ENCODE measurements at regions not wholly inside any gene's neighbourhood (a gene's known extent, or its start where the extent isn't known, plus 50 kb on each side); places are given as distances from the start of the nearest gene placed in this dataset.

DNA sequence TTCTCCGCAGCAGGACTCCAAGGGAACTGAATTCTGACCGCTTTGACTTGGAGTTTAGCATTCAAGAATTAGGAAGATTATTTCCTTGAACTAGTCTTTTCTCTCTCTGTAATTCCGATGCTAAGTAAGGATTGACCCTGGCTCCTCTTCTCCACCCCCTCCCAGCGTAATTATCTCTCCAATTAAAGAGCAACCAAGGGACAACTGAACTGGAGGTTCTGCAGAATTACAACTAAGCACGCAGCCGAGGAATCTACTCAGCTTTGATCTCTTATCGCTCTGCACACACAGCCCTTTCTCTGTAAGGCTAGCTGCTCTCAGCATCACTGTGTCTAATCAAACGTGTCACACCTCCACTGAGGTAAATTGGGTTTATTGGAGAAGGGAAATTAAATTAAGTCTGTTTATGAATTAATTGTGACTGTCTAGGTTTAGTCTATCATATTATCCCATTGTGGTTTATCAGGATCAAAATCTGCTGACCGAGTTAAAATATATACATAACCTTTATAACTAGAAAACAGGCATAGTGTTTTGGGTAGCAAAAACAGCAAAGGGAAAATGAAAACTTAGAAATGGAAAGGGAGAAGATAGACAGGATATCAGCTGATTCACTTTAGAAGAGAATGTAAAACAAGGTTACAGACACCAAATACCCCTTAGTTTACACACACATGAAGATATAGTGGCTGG is 241.3 kb upstream of the LARGE1 start:
- TF ChIP-seq SPI1 (IDR thresholded peaks at IDR 0.05; ENCODE audit: low read depth, low read length), result no peak
- TF ChIP-seq TAF1 (IDR thresholded peaks at IDR 0.05; ENCODE audit: low read depth, low read length), result no peak
- no peak for TF ChIP-seq PAX5 (IDR thresholded peaks at IDR 0.05; ENCODE audit: insufficient read depth, low read length, severe bottlenecking)
- no peak for TF ChIP-seq POLR2AphosphoS5 (IDR thresholded peaks at IDR 0.05; ENCODE audit: low read depth, low read length)
- no peak for TF ChIP-seq POU2F2 (IDR thresholded peaks at IDR 0.05; ENCODE audit: low read depth, low read length)
- TF ChIP-seq POLR2A (IDR thresholded peaks at IDR 0.05; ENCODE audit: low read depth, low read length), result no peak
- FAIRE-seq (no peak), DNase-seq (ENCODE audit: insufficient read length, low spot score) (no peak)

DNA sequence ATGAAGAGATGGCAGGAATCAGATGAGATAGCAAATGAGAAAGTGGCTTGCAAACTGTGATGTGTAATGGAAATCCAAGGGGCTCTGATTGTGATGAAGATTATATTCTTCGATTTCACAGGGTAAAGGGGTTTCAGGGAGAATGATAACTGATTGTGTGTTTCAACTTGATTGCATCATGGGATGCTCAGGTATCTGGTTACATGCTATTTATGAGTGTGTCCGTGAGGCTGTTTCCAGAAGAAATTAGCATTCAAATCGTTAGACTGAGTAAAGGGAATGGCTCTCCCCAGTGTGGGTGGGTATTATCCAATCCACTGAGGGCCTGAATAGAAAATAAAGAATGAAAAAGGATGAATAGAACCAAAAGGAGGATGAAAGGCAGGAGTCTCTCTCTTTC is 278.7 kb upstream of the LARGE1 start:
- FAIRE-seq, result no peak
- TF ChIP-seq PAX5 (IDR thresholded peaks at IDR 0.05; ENCODE audit: insufficient read depth, low read length, severe bottlenecking) (no peak), POLR2A (IDR thresholded peaks at IDR 0.05; ENCODE audit: low read depth, low read length) (no peak), TAF1 (IDR thresholded peaks at IDR 0.05; ENCODE audit: low read depth, low read length) (no peak), POU2F2 (IDR thresholded peaks at IDR 0.05; ENCODE audit: low read depth, low read length) (no peak)
- DNase-seq (ENCODE audit: insufficient read length, low spot score), result no peak

GRCh38 chr22:34210301-34210700 is 290.0 kb upstream of the LARGE1 start:
- FAIRE-seq (no peak), DNase-seq (ENCODE audit: insufficient read length, low spot score) (no peak)
- TF ChIP-seq SPI1 (IDR thresholded peaks at IDR 0.05; ENCODE audit: low read depth, low read length), result no peak
- TF ChIP-seq POLR2AphosphoS5 (IDR thresholded peaks at IDR 0.05; ENCODE audit: low read depth, low read length), result no peak
- no peak for TF ChIP-seq PAX5 (IDR thresholded peaks at IDR 0.05; ENCODE audit: insufficient read depth, low read length, severe bottlenecking)

- TF ChIP-seq POU2F2 (IDR thresholded peaks at IDR 0.05; ENCODE audit: low read depth, low read length) (no peak), SPI1 (IDR thresholded peaks at IDR 0.05; ENCODE audit: low read depth, low read length) (no peak), PAX5 (IDR thresholded peaks at IDR 0.05; ENCODE audit: insufficient read depth, low read length, severe bottlenecking) (no peak), POLR2A (IDR thresholded peaks at IDR 0.05; ENCODE audit: low read depth, low read length) (no peak), POLR2AphosphoS5 (IDR thresholded peaks at IDR 0.05; ENCODE audit: low read depth, low read length) (no peak), TAF1 (IDR thresholded peaks at IDR 0.05; ENCODE audit: low read depth, low read length) (no peak)
- DNase-seq (ENCODE audit: insufficient read length, low spot score), result no peak
- no peak for FAIRE-seq
Measured at GRCh38 chr22:34214372-34214771, 294.1 kb upstream of the LARGE1 start.

DNA sequence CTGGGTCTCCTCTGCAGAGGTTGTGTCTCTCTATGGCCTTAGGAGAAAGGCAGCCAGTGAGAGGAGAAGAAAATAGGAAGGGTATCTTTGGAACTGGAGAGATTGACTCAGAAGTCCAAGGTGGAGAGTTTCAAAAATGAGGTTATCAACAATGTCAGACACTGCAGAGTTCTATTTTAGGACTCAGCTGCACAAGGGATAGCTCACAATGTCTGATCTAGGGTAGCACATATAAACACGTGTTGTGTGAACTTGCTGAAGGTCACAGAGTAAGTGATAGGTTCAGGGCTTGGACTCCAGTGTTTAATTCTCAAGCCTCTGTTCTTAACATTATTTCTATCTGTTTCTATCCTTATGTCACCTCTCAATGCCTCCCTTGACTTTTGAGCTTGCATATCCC is 305.0 kb upstream of the LARGE1 start:
- no peak for TF ChIP-seq POLR2A (IDR thresholded peaks at IDR 0.05; ENCODE audit: low read depth, low read length)
- no peak for FAIRE-seq
- no peak for DNase-seq (ENCODE audit: insufficient read length, low spot score)

GRCh38 chr22:34236527-34236926 is 316.3 kb upstream of the LARGE1 start:
- TF ChIP-seq POU2F2 (IDR thresholded peaks at IDR 0.05; ENCODE audit: low read depth, low read length) (no peak), SPI1 (IDR thresholded peaks at IDR 0.05; ENCODE audit: low read depth, low read length) (no peak), TAF1 (IDR thresholded peaks at IDR 0.05; ENCODE audit: low read depth, low read length) (no peak), PAX5 (IDR thresholded peaks at IDR 0.05; ENCODE audit: insufficient read depth, low read length, severe bottlenecking) (no peak), POLR2A (IDR thresholded peaks at IDR 0.05; ENCODE audit: low read depth, low read length) (no peak), POLR2AphosphoS5 (IDR thresholded peaks at IDR 0.05; ENCODE audit: low read depth, low read length) (no peak)
- no peak for FAIRE-seq
- no peak for DNase-seq (ENCODE audit: insufficient read length, low spot score)

- TF ChIP-seq TAF1 (IDR thresholded peaks at IDR 0.05; ENCODE audit: low read depth, low read length), result no peak
- TF ChIP-seq POU2F2 (IDR thresholded peaks at IDR 0.05; ENCODE audit: low read depth, low read length), result no peak
- TF ChIP-seq PAX5 (IDR thresholded peaks at IDR 0.05; ENCODE audit: insufficient read depth, low read length, severe bottlenecking), result no peak
- TF ChIP-seq POLR2A (IDR thresholded peaks at IDR 0.05; ENCODE audit: low read depth, low read length), result no peak
- no peak for TF ChIP-seq SPI1 (IDR thresholded peaks at IDR 0.05; ENCODE audit: low read depth, low read length)
- no peak for TF ChIP-seq POLR2AphosphoS5 (IDR thresholded peaks at IDR 0.05; ENCODE audit: low read depth, low read length)
- DNase-seq (ENCODE audit: insufficient read length, low spot score) (no peak), FAIRE-seq (no peak)
Measured at GRCh38 chr22:34239421-34239820, 319.1 kb upstream of the LARGE1 start.

DNA sequence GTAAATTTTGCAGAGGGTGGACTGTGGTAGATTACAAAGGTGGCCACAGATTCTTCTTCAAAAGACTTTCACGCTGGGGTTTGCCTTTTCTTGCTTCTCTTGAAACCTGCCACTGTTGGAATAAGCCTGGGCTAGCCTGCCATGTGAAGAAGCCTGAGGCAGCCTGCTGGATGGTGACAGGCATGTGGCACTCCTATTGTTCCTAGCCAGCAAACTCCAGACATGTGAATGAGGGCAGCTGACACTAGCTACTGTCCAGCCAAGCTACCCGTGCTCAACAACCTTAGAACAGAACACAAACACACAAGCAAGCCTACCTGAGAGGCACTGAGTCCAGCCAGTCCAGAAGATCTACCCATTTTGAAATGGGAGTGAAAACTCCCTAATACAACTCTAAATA is 322.7 kb upstream of the LARGE1 start:
- no peak for FAIRE-seq
- no peak for TF ChIP-seq SPI1 (IDR thresholded peaks at IDR 0.05; ENCODE audit: low read depth, low read length)
- TF ChIP-seq POU2F2 (IDR thresholded peaks at IDR 0.05; ENCODE audit: low read depth, low read length), result no peak
- no peak for TF ChIP-seq TAF1 (IDR thresholded peaks at IDR 0.05; ENCODE audit: low read depth, low read length)
- TF ChIP-seq POLR2A (IDR thresholded peaks at IDR 0.05; ENCODE audit: low read depth, low read length), result no peak
- TF ChIP-seq PAX5 (IDR thresholded peaks at IDR 0.05; ENCODE audit: insufficient read depth, low read length, severe bottlenecking), result no peak
- TF ChIP-seq POLR2AphosphoS5 (IDR thresholded peaks at IDR 0.05; ENCODE audit: low read depth, low read length), result no peak
- DNase-seq (ENCODE audit: insufficient read length, low spot score), result no peak

DNA sequence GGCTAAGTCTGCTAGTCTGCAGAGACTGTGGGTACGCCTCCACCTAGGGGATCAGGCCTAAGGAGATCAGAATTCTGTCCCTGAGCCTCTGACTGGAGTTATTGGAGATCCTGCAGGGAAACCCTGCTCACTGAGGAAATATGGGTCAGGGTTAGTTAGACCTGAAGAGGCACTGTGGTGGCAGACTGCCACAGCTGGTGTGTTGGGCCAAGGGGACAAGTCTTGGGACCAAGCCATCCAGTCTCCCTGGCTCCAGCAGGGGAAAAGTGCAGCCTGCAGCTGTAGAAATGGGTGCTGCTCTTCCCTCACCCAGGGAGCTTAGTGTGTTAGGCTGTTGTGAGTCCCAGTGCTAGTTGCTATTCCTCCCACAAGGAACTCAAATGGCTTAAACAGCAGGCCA is 334.8 kb upstream of the LARGE1 start:
- DNase-seq (ENCODE audit: insufficient read length, low spot score) (no peak), FAIRE-seq (no peak)
- TF ChIP-seq SPI1 (IDR thresholded peaks at IDR 0.05; ENCODE audit: low read depth, low read length) (no peak), POU2F2 (IDR thresholded peaks at IDR 0.05; ENCODE audit: low read depth, low read length) (no peak), POLR2A (IDR thresholded peaks at IDR 0.05; ENCODE audit: low read depth, low read length) (no peak), POLR2AphosphoS5 (IDR thresholded peaks at IDR 0.05; ENCODE audit: low read depth, low read length) (no peak), PAX5 (IDR thresholded peaks at IDR 0.05; ENCODE audit: insufficient read depth, low read length, severe bottlenecking) (no peak), TAF1 (IDR thresholded peaks at IDR 0.05; ENCODE audit: low read depth, low read length) (no peak)

DNA sequence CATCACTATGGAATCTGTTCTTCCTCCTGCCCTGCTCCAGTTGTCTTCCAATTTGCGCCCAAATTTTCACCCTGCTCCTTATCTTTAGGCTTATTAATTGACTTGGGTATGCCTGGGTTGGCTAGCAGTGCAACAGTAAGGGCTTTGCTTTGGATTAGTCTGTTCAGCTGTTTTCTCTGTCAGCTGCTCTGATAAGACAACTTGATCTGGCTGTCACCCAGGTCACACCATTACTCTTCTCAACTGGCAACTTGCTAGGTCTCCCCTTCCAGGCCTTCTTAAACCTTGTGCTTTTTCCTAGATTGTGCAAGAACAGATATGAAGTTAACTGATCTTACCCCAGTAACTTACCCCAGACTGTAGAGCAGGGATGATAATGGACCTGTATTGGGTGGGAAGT is 357.8 kb upstream of the LARGE1 start:
- no peak for DNase-seq (ENCODE audit: insufficient read length, low spot score)
- TF ChIP-seq PAX5 (IDR thresholded peaks at IDR 0.05; ENCODE audit: insufficient read depth, low read length, severe bottlenecking) (no peak), POU2F2 (IDR thresholded peaks at IDR 0.05; ENCODE audit: low read depth, low read length) (no peak), SPI1 (IDR thresholded peaks at IDR 0.05; ENCODE audit: low read depth, low read length) (no peak), TAF1 (IDR thresholded peaks at IDR 0.05; ENCODE audit: low read depth, low read length) (no peak), POLR2A (IDR thresholded peaks at IDR 0.05; ENCODE audit: low read depth, low read length) (no peak), POLR2AphosphoS5 (IDR thresholded peaks at IDR 0.05; ENCODE audit: low read depth, low read length) (no peak)
- FAIRE-seq, result no peak
